Ramos (cell line): ENCODE measurements at regions not wholly inside any gene's neighbourhood (a gene's known extent, or its start where the extent isn't known, plus 50 kb on each side); places are given as distances from the start of the nearest gene placed in this dataset.
"Not testable (repeated sequence)": the region's sequence is repeated elsewhere in the genome, so short reads cannot be mapped to it uniquely, and the experiment has no call there.

Source experiments
- in situ Hi-C: fragments of 300-500 bp; cut with MboI; formaldehyde crosslinking; loops from one replicate; pipeline ENCODE4 v1.14.3; 2022; ENCODE audit warnings: low sequenced_read_pairs; ENCODE audit not compliant: unreplicated experiment

DNA sequence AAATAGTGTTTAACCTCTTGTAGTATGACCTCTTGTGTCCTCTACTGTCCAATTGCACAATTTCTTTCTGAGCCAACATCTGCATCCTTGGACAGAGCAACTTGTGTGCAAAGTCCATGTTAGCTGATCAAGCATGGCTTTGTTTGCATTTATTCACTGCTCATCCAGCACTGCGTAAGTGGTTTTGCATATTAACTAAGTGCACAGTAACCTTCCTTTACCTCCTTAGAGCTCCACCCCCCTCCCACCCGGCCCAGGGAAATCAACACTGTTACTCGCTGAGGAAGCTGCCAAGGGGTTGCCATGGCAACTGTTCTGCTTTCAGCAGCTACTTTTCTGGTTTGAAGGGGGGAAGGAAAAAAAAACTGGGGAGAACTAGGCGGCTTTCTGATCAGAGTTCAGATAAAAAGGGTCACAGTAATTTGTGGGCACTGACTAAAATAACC, 153.5 kb upstream of the KLF12 start:
- in situ Hi-C loops, result no loop called here

DNA sequence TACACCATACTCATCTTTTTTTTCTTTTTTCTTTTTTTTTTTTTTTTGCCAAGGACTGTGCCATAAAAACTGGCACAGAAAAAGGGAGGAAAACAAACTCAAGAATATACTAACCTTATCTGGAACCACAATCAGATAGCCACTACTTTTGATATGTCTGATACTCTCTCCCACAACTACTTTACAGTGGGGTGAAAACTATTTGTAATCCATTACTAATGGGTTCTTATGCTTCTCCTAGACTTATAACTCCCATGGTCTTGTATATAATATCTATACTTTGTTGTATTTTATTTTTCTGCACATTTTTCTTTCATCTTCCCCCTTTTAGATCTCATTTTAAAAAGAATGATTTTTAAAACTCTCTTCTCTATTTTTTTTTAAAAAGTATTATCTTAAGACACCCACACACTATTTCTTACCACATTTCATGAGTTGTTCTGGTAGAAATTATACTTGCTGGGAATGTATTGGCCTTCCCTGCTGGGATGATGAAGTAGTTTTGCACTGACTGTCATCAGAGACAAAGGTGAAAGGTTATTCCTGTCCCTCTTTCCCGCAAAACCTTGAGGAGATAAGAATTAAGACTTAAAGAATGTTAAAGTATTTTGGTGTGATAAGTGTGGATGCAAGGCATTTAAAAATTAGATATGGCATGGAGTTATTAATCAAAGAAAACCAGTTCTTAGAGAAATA, 146.7 kb upstream of the KLF12 start:
- in situ Hi-C loops, result loop anchor here (5.0 kb wide), 1 partner anchor 449 kb away; no protein-coding TSS in a partner anchor

DNA sequence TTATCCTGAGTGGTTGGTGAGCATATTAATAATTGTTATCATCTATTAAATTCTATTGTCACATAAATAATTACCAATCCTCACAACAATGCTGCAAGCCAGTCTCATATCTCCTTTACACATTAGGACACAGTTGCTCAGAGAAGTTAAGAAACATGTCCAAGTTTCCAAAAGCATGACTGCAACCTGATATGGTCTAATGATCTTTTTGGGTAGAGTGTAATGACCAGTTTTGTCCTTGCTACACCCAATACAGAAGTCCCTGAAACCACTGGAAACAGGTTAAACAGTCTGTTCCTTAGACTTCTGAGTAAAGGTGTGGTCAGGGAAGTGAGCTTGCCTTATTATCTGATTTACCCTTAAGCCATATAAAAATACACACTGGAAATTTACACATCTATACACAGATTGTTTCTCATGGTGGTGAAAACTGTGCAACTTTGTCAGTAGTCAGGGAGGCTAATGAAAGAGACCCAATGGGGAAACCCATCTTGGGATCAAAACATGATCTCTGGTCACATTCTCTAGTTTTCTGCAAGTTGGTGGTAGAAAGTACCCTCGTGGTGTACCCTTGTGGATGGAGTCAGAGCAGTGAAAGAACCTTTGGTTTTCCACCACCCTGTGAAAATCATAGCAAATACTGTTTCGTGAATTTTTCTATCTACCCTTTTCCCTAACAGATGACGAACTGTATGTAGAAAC, 146.0 kb upstream of the KLF12 start:
- in situ Hi-C loops, result loop anchor here (5.0 kb wide), 1 partner anchor 448 kb away; no protein-coding TSS in a partner anchor

DNA sequence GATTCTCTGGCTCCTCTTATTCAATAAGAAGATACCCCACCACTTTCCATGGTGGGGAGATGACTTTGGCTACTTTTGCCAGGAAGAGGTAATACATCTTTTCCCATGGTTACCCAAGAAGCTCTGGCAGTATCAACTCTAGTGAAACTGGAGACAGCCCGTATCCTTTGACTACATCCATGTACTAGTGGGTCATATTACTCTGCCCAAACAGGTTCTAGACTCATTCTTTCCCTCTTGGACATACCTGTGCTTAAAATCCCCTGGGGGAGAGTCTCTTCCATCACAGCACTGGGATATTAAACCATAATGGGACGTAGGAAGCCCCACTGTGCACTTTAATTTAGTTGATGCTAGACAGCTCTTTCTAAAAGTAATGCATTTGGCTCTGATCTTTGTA, 144.7 kb upstream of the KLF12 start:
- in situ Hi-C loops, result no loop called here

DNA sequence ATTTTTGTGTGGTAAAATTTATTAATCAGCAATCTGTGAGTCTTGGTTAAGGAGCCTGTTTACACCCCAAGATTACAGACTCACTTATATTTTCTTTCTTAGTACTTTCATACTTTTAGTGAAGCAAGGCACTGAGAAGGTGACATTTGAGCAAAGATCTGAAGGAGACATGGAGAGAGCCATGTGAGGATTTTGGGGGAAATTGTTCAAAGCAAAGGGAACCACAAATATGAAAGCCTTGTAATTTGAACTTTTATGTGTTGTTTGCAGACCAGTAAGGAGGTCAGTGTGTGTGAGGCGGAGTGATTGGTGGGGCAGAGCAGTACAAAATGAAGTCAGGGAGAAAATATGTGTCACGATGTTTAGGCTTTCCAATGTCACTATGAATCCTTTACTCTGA, 140.7 kb upstream of the KLF12 start:
- in situ Hi-C loops, result no loop called here

DNA sequence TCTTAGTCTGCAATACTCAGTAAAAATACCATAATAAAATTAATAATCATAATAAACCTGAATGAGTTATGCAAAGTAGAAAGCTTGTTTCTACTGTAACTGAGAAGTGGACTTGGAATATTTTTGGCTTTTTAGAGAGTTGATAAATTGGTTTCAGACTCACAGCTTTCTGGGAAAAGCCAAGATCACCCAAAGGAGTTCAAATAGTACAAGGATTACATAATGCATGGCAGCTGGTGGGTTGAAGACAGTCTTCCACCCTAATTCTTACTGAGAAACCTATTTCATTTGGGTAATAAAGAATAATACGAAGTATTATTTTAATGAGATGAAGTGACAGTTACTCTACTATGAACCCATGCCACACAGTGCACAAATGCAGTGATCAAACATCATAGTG, 139.4 kb upstream of the KLF12 start:
- in situ Hi-C loops, result no loop called here

DNA sequence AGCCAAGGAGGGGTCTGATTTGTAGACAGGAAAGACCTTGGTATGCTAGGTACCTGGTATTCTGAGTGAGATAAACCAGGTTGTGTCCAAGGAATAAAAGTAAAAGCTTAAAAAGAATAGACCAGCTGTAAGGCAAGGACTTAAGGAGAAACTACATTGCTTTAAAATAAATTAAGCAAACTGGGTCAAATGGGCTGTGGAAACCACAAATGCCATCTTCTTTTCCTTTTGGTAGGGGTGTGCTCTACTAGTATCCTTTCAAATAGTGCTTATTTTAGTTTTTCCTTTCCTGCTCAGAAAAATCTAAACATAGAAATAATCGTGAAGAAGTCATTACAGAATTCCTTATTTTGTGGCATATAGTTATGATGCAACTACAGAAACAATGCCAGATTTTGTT, 138.6 kb upstream of the KLF12 start:
- in situ Hi-C loops, result no loop called here

DNA sequence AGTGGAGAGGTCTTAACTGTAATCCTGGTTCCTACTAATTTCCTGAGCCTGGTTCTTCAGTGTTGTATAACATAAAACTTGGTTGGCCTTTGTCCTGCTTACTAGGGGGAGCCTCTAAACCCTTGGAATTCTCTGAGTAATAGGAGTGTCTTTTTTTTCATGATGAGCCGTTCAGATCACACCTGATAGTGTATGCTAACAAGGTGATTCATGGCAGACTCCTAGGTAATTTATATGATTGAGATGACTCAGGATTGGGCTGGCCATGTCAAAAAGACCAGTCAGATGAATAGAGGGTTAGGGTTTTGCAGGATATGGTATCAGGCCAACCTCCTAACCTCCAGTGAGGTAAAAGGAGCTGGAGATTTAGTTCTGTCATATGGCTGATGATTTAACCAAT, 135.8 kb upstream of the KLF12 start:
- in situ Hi-C loops, result no loop called here

DNA sequence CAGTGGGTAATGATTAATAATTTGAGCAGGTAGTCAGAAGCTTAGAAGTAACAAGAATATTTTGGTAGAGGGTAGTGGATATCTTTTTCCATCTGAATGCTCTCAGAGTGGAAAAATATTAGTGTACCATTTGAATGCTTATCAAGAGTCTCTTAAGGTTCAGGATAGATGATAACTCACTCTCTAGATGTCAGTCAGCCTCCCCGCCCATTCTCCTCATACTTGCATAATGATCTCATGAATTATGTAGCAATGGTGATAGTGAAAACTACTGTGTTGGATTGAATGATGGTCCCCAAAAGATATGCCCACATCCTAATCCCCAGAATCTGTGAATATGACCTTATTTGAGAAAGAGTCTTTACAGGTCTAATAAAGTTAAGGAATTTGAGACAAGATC, 132.7 kb upstream of the KLF12 start:
- in situ Hi-C loops, result no loop called here

DNA sequence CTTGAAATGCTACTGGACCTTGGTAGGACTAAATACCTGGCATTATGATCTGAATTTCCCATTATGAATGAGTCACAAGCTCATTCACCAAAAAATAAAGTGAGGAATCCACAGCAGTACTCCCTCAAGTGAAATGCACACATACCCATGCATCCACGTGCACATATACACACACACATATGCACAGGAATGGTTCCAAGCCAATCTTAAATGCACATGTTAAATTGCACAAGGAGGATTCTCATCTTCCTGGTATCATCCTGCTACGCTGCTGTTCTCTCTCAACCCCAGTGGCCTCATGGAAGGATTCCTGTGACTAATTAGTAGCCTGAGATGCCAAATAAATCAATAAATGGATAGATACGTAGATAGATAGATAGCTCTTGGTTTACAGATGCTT, 132.1 kb upstream of the KLF12 start:
- in situ Hi-C loops, result no loop called here

DNA sequence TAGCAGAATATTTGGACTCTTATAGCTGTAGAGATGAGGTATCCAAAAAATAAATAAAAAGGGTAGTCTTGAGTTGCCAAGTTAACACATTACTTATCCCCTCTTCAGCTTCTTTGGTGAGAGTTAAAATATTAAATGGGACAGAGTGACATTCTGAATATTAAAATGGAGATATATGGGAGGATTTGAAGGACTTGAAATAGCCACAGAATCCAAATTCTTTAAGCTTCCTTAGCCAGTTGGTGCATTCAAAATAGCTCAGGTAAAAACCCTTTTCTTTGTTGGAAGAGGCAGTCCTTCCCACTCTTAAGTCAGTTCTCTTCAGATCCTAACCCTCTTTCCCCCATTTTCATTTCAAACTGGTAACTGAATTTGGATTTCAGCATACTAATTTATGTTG, 130.1 kb upstream of the KLF12 start:
- in situ Hi-C loops, result no loop called here

DNA sequence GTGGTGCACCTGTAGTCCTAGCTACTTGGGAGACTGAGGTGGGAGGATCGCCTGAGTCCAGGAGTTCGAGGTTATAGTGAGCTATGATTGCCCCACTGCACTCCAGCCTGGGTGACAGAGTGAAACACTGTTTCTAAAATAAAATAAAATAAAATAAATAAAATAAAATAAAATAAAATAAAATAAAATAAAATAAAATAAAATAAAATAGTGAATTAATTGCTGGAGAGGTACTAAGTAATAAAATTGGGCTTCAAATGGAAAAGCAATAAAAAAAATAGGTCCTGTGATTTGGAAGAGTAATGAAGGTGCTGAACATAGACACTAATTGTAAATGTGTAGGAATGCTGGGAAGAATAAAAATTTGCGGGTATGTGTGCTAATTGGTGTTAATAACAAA, 126.2 kb upstream of the KLF12 start:
- in situ Hi-C loops, result not testable (repeated sequence)

DNA sequence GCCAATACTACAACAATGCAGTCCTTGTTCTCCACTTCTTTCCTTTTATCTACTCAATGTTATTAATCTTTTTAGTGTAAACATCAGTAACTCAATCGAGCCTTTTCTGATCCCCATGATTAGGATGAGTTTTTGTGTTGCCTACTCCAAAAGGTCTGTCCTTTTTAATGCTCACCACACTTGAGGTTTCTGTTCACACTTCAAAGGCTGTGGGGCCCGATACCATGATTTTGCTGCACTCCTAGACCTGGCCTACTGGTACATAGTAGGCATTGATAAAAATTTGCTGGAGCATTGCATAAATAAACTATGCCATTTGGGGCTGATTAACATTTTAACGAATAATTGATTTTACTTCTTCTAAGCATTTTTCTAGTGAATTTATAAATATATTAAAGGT, 125.4 kb upstream of the KLF12 start:
- in situ Hi-C loops, result no loop called here

DNA sequence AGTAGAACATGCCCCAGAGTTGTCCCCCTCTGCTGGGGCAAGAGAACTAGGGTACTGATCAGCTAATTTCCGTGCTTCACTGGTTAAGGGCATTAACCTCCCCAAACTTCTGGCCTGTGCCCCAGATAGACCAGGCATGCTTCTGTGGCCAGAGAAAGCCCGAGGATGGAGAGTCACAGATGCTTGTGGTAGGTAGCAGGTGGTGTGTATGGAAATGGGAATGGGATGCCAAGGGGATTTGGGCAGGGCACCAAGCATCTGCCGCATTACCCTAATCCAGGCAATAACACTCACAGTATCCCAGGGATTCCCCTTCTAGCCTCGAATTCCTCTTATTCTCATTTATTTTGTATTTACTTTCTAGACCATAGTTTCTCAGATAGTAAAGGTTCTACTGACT, 124.8 kb upstream of the KLF12 start:
- in situ Hi-C loops, result no loop called here

DNA sequence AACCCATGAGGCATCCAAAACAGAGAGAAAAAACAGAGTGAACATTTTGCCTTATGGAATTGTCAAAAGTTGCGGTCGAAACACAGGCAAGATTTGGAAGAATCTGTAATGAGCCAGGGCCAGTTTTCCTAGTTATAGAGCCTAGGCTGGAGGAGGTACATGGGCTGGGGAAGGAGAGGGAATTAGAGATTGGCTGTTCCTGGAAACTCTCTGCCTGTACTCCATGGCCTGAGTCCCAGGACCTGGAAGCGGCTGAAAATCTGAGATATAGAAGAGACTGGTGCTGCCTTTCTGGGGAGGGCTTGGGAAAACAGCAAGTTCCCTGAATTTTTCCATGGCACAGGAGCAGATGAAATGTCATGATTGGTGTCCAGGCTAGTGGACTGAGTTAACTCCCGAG, 122.8 kb upstream of the KLF12 start:
- in situ Hi-C loops, result no loop called here

DNA sequence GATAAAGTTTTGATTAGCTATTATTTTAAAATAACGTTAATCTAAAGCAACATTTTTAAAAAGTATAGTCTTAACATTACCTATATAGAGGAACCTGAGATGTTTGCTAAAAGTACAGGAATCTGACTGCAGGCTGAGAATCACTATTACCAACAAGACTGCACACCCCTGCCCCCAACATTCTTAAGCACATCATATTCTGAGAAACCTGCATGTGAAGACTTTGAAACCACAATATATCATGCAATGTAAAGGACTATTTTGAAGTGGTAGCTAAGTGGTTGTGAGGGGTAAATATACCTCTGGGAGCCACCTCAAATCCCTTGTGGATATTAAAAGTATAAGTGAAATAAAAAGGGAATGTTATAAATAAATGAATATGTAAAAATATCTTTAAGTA, 119.0 kb upstream of the KLF12 start:
- in situ Hi-C loops, result no loop called here

DNA sequence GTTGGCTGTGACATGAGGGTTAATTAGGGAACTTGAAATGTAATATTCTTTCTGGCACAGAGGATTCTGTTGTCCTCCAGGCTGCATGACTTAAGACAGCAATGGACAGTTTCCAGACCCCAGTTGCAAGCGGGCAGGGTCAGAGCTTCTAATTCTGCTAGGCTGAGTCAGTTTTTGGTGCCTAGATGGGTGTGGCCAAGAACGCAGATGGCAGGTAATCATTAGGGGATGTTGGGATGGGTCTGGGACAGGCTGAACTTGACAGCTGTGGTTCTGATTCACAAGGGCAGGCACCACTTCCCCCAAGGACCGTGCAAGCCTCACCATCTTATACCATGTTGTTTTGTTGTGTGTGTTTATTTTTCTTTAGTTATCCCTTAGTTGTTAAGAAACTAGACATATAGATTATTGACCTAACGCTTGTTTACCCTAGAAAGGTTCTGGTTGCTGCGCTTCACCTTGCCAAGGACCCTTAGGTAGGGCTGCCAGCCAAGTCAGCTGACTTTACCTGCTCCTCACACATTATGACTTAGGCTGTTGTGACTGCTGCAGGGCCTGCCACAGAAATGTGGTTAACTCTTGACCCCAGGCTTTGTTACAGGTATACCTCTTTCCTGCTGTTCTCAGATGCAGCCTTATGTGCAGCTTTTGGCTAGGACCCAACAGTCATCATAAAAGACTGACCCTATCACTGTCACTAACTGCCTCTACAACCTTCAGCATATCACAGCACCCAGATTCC, 117.7 kb upstream of the KLF12 start:
- in situ Hi-C loops, result no loop called here

DNA sequence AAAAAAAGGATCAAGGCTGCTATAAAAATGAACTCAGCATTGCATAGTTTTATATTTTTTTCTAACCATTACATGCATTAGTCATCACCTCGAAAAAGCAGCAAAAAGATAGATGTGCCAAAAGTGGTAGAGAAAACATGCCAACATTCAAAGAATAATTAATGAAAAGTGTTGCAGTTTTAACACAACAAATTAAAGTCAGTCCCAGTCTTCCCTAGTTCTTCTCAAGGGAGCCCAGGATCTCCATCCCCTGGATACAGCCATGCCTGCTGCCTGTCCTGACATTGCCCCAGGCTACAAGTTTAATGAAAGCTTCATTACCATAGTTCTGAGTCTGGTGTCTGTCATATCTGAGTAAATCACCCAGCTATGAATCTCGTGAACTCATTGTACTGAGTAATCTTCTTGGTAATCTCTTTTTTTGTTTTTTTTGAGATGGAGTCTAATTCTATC, 116.6 kb upstream of the KLF12 start:
- in situ Hi-C loops, result no loop called here

DNA sequence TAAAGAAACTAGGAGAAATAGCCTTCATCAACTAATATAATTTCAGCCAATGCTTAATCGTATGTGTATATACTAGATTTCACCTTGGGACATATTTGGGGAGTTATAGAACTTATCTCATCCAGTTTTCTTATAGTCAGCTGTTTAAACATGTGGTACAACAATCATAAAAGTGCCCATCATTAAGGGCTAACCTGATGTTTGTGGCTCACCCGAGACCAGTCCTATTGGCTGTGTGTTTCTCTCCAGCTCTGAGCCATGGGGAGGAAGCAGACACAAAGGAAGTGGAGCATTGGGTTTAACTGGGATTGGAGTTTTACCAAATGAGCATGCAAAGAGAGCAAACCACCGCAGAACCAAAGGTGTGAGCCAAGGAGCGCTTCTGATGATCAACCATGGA, 114.3 kb upstream of the KLF12 start:
- in situ Hi-C loops, result no loop called here

DNA sequence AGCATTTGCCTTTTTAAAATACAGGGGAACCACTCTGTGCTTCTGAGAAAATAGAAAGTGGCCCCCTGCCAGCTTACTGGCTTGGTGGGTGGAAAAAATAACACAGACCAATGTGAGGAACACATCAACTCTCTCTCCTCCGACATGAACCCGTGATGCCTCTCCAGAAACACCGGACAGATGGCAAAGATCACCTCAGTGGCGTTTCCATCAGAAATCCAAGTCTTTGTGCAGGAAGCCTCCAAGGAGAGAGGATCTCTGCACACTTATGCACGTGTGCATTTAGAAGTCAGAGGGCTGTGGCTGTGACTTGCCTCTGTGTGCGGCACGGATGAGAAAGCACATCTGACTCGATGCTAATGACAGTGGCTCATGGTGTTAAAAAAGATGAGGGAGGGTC, 112.3 kb upstream of the KLF12 start:
- in situ Hi-C loops, result no loop called here
